Ammon's horn (tissue), 1 donor: ENCODE measurements at regions not wholly inside any gene's neighbourhood (a gene's known extent, or its start where the extent isn't known, plus 50 kb on each side); places are given as distances from the start of the nearest gene placed in this dataset.
"Not testable (repeated sequence)": the region's sequence is repeated elsewhere in the genome, so short reads cannot be mapped to it uniquely, and the experiment has no call there.

Source experiments
- DNase-seq: peaks from one replicate; pipeline ENCODE4 v3.0.0-alpha.2; 2016; ENCODE audit warnings: low spot score

DNA sequence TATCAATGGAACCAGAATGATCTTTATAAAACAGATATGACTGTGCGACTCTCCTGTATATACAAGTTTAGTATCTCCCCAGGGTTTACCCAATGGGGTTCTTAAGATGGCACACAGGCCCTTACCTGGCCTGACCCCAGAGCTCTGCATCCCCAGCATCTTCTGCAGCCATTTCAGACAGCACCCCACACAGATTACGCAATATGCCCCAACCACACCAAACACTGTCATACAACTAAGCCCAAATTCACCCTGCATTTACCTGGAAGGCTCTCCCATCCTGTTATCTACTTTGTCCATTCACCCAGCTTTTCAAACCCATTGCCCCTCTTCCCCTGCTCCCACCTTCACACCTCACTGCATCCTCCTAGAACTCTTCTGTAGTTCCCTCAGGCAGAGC is 182.5 kb upstream of the API5 start:
- DNase-seq: no peak

DNA sequence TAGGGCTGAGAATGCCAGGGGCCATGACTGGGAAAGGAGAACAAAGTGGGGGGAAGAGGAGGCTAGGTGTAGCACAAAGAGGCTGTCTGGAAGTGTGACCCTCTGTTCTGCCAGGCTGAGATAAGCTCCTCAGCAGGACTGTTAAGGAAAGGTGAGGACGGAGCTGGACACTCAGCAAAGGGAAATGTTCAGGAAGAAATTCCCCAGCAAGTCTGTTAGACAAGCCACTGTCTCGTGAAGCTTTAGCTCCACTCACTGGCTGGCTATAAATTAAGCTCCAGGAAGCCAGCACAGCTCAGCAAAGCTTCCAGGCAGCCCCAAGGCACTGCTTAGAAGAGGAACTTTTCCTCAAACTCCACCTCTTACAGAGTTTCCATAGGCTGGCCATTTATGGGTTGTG is 181.2 kb upstream of the API5 start:
- DNase-seq: peak; percentile 73

DNA sequence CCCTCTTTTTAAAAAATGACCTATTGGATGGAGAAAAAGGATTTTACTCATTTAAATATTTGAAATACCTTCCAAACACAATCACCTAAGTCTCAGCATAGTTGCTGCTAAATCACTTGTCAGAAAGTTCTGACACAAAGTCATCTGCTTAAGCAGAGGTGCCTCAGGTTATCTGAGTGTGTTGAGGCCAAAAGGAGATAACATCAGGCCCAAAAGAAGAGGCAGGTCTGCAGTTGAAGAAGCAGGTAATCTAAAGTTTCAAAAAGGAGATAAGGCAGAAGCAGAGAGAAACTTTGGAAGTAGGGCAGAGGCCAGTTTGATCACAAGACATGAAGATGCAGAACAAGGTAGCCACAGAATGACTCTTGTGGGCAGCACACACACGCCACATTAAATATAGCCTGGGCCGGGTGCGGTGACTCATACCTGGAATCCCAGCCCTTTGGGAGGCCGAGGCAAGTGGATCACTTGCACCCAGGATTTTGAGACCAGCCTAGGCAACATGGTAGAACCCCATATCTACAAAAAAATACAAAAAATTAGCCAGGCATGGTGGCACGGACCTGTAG is 175.7 kb upstream of the API5 start:
- DNase-seq: no peak

DNA sequence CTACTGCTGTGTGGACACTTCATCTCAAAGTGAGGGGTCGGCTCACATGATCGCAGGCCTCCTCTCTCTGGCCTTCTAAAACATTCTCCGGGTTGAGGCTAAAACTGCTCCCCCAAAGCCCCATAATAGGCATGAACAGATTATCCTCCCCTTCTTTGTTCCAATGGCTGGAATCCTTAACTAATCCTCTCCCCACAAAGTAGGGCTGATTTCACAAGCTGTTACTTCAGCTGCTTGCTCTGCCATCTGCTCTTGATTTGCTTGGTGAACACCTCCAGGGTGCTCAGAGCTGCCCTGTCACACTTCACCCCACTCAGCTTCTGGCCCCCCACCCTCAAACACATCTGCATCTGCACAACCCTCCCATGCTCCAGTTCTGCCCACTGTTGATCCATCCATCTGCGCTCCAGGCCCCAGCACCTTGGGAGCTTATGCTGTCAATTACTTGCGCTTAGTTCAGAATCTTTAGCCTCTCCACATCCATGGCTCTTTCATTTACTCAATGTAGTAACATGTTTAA is 173.1 kb upstream of the API5 start:
- DNase-seq: no peak

DNA sequence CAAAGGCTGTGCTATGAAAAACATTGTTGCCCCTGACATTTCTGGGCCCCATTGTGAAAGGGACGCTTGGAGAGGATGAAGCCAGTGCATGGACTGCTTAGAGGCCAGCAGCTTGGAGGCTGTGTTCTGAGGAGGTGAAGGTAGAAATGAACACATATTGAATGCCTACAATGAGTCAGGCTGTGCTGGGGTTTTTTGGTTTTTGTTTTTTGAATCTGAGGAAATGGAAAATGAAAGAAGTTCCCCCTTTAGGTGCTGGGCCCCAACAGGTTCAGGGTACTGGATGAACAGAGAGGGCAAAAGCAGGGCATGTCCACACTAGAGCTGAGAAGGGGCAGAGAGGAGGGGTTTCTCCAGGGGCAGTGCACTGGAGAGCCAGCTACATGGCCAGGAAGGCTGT is 166.1 kb upstream of the API5 start:
- DNase-seq: no peak

DNA sequence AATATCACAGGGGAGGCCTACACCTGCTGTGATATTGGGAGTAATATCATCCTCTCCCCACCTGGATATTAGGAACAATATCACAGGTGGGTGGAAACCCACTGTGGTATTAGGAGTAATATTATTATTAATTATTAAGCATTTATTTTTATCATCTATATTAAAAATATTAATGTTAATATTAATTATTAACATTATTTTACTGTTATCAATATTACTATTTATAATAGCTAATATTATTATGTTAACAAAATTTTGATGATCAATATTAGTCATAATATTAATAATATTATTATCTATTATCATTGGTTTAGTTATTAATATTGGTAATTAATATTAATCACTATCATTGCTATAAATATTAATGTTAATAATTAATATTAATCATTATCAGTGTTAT is 161.1 kb upstream of the API5 start:
- no peak for DNase-seq

DNA sequence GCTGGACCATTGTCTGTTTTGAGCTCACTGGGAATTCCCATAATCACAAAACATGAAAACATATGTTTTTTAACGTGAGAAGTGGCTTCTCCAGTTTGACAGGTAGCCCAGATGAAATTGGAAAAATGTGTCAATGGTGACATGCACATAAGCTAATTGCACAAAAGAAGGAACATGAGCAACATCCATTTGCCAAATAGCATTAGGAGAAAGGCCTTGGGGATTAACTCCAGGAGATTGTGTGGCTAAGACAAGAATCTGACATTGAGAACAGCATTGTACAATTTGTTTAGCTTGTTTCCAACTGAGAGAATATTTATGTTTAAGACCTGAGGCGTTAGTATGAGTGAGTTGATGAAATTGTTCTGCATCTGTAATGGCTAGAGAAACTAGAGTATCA is 147.0 kb upstream of the API5 start:
- no peak for DNase-seq

DNA sequence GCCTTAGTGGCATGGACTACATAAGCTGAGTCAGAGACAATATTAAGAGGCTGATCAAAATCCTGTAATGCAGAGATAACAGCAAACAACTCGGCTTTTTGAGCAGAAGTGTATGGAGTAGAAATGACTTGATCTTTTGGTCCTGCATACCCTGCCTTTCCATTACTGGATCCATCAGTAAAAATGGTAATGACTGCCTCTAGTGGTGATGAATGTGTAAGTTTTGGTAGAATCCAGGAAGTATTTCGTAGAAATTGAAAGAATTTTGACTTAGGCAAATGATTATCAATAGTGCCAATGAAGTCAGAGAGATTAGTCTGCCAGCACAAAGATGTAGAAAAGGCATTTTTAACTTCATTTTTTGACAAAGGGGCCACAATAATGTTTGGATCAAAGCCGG is 146.4 kb upstream of the API5 start:
- not testable (repeated sequence) for DNase-seq

DNA sequence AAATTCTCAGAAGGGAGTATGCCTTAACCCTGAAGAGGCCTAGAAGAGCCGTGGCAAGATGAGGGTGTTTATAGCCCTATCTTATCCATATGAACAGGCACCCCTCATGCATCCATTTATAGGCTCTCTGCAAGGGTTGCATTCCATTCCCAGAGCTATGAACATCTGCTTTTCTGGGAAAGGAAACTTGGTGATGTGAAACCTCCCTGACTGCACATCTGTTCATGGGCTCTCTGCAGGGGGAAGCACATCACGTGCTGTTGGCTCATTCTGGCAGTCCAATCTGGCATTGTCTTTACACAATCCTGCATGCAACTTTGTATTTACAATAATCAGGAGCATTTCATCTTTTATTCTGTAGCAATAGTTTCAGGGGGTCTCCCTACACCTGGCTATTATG is 143.6 kb upstream of the API5 start:
- DNase-seq: not testable (repeated sequence)

DNA sequence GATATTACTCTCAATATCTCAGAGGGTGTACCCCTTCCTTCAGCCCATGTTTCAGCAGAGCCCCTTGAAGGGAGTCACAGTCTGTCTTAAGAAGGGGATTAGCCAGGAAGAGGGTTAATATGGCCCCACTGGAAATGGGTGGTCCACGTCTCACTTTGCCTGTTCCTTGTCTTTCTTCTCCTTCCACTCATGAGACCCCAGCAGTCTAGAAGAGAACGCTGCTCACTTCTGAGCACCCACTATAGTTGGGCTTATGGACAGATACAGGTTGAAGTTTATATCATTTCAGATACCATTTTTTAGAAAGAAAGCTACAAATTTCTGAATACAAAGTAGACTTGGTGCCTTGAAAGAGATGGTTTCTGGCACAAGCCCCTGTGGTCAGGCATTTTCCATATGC is 139.3 kb upstream of the API5 start:
- DNase-seq: no peak

DNA sequence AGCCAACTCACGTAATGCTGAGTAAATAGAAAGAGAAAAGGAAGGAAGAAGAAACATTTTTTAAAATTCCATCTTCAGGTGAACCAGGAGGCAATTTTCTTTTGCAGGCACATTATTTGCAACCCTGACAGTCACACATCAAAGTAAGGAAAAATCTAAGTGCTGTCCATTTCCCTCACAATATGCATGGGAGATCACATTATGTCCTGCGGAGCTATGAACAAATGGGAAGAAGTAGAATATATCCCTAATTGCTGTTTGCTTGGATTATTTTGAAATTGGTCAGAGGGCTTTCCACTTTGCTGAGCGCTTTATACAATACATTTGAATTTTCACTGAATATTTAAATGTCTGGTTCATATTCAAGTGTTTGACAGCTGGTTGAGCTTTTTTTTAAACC is 133.8 kb upstream of the API5 start:
- DNase-seq: no peak

DNA sequence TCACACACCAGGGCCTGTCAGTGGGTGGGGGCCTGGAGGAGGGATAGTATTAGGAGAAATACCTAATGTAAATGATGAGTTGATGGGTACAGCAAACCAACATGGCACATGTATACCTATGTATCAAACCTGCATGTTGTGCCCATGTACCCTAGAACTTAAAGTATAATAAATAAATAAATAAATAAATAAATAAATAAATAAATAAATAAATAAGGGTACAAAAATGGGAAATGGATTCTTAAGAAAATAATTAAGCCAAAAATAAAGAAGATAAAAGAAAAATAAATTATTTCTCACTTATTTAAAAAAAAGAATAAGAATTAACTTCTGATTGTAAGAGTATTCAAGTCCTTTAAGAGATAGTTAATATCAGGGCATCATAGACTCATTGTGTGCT is 117.3 kb upstream of the API5 start:
- DNase-seq: not testable (repeated sequence)

DNA sequence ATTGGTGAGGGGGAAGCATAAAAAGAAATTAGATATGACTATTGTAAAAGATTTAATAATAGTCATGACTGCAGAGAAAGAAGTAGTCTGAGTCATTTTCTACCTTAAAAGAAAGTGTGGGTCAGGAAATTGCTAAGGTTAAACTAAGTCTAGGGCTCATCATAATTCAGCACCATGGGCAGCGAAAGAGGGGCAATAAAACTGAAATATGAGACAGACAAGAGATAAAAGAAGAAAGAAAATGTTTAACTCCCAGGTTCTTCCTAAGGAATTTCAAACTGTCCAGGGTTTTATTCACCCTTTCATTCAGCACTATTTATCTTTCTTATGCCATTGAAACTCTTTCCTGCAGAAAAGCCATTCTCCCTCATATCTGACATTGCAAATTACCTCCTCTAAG is 114.4 kb upstream of the API5 start:
- DNase-seq: no peak

DNA sequence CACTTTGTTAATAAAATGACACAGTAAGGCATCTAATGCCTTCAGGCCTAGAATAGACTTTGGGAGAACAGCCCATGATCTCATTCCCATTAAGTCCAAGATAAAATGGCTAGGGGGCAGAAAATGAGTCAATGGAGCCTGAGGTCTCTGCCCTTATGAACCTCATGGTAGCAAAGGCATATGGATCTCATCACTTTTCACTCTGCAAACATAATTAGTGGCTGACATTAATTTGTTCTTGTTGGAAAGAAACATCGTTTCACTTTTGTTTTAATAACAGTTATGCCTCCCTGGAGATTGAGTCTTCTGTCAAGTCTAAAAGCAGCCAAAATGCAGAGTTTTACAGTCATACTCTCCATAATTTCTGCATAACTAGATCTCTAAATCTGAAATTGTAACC is 111.8 kb upstream of the API5 start:
- no peak for DNase-seq

DNA sequence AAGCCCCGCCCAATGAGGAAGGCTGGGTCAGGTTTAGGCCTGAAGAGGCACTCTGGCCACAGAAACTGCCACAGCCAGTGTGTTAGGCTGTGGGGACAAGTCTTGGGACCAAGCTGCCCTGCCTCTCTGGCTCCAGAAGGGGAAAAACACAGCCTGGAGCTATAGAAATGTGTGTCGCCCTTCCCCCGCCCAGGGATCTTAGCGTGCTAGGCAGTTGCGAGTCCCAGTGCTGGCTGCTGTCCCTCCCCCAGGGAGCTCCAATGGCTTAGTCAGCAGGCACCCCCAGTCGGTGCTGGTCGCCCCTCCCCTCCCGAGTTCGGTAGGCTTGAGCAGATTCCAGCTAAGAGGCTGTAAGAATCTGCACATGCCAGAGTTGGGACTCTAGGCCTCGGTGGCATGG is 99.5 kb upstream of the API5 start:
- DNase-seq: no peak

DNA sequence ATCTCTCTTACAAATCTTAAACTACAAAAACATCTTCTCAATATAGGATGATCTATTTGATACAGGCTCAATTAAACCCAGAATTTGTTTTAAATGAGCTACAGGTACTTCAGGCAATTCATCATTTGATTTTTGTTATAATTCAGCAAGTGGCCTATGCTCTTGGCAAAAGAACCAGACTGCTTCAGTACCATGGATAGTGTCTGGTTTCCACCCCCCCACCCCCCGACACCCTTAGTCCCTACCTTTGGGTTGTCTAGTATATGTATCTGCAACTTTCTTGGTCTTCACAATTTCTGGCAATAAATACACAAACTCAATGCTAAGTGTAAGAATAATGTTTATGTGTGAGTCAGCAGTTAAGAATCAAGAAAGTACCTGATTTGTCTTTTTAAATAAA is 97.3 kb upstream of the API5 start:
- no peak for DNase-seq

DNA sequence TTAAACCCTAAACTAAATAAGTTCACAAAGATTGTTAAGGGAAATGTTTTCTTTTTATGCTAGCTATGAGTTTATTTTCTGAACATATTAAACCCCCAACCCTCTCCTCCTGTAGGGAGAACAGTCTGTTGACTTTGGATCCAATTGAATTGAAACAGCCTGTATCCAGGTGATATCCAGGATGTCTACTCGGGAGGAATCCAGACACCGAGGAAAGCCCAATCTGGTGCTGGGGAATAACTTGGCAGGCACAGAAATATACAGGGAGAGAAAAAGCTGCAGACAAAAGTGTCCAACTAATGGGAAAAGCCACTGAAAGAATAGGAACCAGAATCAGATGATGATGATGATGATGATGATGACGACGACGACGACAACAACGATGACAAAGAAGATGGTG is 93.9 kb upstream of the API5 start:
- DNase-seq: no peak

DNA sequence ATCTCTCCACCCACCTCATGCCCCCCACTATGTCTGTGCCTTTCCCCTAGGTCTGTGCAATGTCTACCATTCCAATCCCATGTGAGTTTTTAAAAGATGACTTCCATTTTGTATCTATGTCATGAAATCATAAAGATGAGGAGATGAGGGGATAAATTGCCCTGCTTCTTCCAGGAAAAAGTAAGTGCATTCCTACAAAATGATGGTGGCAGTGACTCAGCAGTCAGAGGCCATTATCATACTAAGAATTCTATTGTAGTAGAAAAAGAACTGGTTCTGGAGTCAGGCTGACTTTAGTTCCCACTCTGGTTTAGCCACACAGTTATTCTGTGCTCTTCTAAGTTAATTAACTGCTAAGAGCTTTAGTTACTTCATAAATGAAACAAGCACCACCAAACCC is 89.6 kb upstream of the API5 start:
- DNase-seq: no peak

DNA sequence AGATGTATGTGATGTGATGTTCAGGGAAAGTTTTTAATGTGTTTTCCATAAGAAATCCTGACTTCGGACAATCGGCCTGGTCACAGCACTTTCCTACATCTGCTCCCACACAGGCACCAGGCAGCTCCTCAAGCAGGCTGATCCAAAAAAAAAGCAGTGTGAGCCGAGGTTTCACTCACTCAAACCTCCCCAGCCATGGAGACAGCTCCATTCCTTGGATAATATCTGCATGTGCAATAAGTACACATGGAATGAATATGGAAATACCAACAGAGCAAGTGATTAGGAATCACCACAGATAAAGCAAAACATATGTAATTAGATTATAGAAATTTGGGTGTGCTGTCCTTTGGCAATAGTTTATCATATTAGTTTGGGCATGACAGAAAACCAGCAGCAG is 88.8 kb upstream of the API5 start:
- DNase-seq: no peak

DNA sequence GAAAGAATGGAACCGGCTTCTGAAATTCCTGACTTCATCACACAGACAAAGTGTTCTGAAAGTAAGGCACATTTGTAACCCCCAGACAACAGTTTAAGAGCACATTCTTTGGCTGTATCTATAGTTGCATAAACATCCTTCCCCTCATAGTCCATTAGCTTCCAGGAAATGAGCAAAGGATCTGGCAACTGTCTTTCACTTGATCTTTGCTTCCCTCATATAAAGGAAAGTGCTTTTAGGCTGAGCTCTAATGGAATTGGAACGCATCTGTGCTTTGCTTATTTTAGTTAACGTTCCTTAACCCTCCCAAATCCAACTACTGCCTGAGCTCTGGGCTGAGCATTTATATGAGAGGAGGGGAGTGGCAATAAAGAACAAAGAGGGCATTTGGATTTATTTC is 76.9 kb upstream of the API5 start:
- DNase-seq: no peak

DNA sequence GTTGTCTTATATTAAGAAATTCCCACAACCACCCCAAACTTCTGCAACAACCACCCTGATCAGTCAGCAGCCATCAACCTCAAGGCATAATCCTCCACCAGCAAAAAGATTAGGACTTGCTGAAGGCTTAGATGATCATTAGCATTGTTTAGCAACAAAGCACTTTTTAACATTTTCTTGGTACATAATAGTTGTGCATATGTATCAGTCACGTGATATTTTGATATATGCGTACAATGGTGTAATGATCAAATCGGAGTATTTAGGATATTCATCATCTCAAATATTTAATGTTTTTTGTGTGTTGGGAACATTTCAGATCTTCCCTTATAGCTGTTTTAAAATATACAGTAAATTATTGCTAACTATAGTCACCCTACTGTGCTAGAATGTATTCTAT is 73.5 kb upstream of the API5 start:
- DNase-seq: no peak

DNA sequence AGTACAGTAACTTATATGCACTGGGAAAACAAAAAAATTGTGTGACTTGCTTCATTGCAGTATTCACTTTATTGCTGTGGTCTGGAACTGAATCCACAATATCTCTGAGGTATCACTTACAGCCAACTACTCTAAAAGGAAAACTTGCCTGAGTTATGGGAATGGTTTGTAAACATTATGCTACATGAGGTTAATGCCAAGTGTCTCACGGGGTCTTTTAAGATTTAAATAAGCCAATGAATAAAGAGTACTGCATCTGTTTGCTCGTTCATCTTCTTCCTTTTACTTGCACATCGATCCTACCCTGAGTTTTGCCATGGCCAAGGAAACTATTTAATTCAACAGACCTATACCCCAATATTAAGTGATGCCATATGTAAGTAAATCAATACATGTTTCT is 72.0 kb upstream of the API5 start:
- DNase-seq: no peak

DNA sequence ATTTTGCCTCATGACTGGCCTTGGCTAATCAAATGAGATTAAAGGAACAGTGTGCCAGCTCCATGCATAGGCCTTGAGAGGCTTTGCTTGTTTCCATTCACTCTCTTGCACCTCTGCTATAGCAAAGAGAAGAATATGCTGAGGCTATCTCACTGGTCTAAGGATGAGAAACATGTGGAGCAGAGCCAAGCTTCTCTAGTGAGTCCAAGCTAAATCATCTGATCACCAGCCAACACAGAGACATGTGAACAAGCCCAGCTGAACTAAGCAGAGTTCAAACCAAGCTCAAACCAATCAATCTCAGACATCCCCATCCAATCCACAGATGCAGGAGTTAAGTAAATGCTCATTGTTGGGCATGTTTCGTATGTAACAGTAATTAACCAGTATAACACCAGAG is 69.4 kb upstream of the API5 start:
- no peak for DNase-seq

DNA sequence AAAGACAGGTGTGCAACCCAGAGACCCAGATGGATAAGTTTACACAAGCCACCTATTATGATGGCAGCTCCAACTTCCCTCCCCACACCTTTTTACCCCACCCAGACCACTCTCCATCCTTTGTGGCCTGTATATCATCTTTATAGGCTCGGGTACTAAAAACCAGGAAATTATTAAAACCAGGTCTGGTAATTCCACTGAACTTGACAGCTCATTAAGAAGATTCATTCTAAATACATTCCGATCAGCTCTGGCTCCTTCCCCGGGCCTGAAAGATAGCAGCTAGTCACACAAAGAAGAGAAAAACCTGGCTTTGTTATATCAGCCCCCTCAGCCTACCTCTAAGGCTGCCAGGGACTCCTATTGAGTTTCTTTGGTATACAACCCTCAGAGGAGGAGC is 67.9 kb upstream of the API5 start:
- DNase-seq: no peak

DNA sequence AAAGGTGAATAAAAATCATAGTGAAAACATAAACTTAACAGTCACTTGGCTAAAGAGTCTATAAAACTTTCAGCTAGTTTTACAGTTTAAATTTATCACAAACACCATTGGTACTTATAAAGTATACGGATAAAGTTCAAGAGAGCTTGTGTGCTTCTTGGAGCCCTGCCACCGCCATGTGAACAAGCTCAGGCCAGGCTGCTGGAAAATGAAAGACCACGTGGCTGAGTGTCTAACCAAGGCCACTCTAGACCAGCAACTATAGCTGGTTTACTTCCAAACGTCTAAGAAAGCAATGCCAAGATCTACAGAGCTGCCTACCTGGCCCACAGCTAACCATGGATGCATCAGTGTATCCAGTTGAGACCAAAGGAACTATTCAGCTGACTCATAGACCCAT is 66.3 kb upstream of the API5 start:
- no peak for DNase-seq
